Astrocyte (in vitro differentiated cells and primary cell): ENCODE measurements at regions not wholly inside any gene's neighbourhood (a gene's known extent, or its start where the extent isn't known, plus 50 kb on each side); places are given as distances from the start of the nearest gene placed in this dataset.

Experiments used
- CTCF ChIP-seq: IDR thresholded peaks from 2 replicates; pipeline ENCODE4 v1.5.1; 2011; ENCODE audit warnings: low read depth, mild to moderate bottlenecking, inconsistent platforms, low read length, moderate library complexity; ENCODE audit not compliant: insufficient read depth
- EZH2 ChIP-seq: IDR thresholded peaks from 2 replicates; pipeline ENCODE4 v1.6.1; 2012; ENCODE audit warnings: mild to moderate bottlenecking, low read length, inconsistent platforms; ENCODE audit not compliant: insufficient read depth

GRCh38 chr2:7951001-7951400 lies 730.9 kb upstream of the ID2 start:
- TF ChIP-seq CTCF = no peak
- no peak for TF ChIP-seq EZH2
